ENCODE measurements at regions not wholly inside any gene's neighbourhood (a gene's known extent, or its start where the extent isn't known, plus 50 kb on each side); places are given as distances from the start of the nearest gene placed in this dataset.
"Not testable (repeated sequence)": the region's sequence is repeated elsewhere in the genome, so short reads cannot be mapped to it uniquely, and the experiment has no call there.

DNA sequence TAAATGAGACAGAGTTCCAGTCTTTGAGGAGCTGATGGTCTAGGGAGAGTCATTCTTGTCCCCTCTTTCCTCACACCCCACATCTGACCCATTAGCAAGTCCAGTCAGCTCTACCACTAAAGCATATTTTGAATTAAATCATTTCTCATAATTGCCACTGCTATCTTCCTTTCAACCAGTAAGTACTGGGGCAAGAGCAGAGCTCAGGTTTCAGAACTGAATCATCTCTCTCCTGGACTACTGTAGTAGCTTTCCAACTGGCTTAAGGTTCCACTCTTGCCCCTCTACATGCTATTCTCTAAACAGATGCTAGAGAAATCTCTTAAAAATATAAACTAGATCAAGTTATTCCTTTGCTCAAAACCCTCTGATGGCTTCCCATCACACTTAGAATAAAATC, 218.3 kb downstream of the TTC6 start:
- no peak overlapping the region for H3K4me3 ChIP-seq (ENCODE audit: control insufficient read depth, low read depth, low read length)
- TF ChIP-seq, protein P1, sequence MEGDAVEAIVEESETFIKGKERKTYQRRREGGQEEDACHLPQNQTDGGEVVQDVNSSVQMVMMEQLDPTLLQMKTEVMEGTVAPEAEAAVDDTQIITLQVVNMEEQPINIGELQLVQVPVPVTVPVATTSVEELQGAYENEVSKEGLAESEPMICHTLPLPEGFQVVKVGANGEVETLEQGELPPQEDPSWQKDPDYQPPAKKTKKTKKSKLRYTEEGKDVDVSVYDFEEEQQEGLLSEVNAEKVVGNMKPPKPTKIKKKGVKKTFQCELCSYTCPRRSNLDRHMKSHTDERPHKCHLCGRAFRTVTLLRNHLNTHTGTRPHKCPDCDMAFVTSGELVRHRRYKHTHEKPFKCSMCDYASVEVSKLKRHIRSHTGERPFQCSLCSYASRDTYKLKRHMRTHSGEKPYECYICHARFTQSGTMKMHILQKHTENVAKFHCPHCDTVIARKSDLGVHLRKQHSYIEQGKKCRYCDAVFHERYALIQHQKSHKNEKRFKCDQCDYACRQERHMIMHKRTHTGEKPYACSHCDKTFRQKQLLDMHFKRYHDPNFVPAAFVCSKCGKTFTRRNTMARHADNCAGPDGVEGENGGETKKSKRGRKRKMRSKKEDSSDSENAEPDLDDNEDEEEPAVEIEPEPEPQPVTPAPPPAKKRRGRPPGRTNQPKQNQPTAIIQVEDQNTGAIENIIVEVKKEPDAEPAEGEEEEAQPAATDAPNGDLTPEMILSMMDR (conservative IDR thresholded peaks at IDR 0.05; ENCODE audit: control insufficient read depth, insufficient read depth, low read depth, low read length) = no peak
- no peak for DNase-seq (ENCODE audit: low read depth)

- DNase-seq (ENCODE audit: low read depth) = no peak
- no peak overlapping the region for H3K4me3 ChIP-seq (ENCODE audit: control insufficient read depth, low read depth, low read length)
- TF ChIP-seq, protein P1 (conservative IDR thresholded peaks at IDR 0.05; ENCODE audit: control insufficient read depth, insufficient read depth, low read depth, low read length) = no peak
Observed at GRCh38 chr14:37816135-37816534, 220.7 kb downstream of the TTC6 start.

GRCh38 chr14:37816743-37817295, 221.4 kb downstream of the TTC6 start:
- DNase-seq (ENCODE audit: low read depth) = no peak
- no peak overlapping the region for H3K4me3 ChIP-seq (ENCODE audit: control insufficient read depth, low read depth, low read length)
- TF ChIP-seq, protein P1 (conservative IDR thresholded peaks at IDR 0.05; ENCODE audit: control insufficient read depth, insufficient read depth, low read depth, low read length) = no peak

DNA sequence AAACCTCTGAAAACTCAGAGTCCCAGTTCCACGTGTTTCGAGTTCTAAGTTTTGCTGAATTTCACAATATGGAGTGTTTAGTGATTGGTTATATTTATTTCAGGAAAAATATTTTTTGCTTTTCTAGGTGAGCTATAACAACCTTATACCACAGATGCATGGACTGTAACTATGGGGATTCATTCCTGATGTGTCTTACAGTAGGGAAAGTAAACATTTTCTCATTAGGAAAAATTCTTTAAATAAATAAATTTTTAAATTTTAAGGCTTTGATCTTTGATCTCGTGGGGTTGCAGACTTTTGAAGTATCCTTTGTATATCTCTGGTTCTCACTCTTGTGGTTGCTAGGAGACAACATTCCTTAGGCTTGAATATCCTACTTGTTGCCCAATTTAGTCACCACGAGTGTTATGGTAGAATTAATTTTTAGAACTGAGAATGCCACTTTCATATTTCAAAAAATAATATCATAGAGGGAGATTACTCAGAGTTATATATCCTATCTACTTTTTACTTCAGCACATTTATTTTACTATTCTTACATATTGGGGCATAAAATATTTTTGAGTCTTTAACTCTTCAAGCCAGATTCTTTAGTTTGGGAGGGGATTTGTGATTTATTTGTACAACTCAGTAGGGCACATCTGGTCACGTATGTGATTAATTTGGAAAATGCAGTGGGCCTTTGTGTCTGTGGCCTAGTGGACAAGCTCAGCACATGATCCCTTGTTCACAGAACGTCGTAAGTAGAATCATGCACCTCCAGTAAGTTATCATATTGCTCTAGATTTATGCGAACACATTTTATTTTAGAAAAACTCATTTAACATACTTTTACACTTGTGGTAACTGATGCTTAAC, 224.0 kb downstream of the TTC6 start:
- TF ChIP-seq, protein P1 (conservative IDR thresholded peaks at IDR 0.05; ENCODE audit: control insufficient read depth, insufficient read depth, low read depth, low read length) = no peak
- peak; percentile 40 for DNase-seq (ENCODE audit: low read depth)
- H3K4me3 ChIP-seq (ENCODE audit: control insufficient read depth, low read depth, low read length) = no peak overlapping the region

DNA sequence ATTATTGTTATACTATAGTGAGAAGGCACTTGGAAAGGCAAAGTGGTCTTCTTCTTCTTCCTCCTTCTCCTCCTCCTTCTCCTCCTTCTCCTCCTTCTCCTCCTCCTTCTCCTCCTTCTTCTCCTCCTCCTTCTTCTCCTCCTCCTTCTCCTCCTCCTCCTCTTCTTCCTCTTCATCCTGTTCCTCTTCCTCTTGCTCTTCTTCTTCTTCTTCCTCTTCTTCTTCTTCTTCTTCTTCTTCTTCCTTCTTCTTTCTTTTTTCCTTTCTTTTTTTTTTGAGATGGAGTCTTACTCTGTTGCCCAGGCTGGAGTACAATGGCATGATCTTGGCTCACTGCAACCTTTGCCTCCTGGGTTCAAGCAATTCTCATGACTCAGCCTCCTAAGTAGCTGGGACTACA, 225.4 kb downstream of the TTC6 start:
- not testable (repeated sequence) for DNase-seq (ENCODE audit: low read depth)

DNA sequence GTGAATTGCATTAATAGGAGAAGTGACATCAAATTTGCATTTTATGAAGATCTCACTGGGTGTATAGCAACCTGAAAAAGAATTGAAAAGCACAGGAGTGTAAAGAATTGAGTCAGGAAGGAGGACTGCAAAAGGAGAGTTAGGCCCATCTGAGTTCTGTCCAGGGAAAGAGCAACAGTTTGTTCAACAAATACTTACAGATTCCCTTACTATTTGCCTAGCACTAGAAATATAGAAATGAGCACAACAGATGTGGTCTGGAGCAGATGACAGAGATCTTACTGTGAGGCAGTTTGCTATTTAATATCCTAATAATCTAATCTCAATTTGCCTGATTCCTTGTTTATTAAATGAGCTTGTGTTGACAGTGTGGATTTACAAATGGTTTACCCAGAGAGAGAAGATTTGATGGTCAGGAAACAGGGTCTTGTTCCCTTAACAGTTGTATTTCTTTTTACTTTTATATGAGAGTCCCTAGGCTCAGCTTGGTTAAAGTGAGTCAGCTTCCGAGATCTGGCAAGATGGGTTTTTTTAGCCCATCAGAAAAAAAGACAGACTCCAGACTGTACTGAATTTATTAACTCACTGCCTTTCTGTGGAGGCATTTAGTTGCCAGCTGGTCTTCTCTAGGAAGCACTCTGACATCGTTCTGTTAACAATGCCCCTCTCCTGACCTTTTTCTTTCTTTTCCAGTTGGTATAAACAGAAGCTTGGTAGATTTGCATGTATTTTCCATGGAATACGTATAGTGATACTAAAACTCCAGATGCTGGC, 229.7 kb downstream of the TTC6 start:
- no peak overlapping the region for H3K4me3 ChIP-seq (ENCODE audit: control insufficient read depth, low read depth, low read length)
- no peak for DNase-seq (ENCODE audit: low read depth)
- TF ChIP-seq, protein P1 (conservative IDR thresholded peaks at IDR 0.05; ENCODE audit: control insufficient read depth, insufficient read depth, low read depth, low read length) = no peak

More for the DNA sequence above, 225.4 kb downstream of the TTC6 start:
- H3K4me3 ChIP-seq (ENCODE audit: control insufficient read depth, low read depth, low read length) = not testable (repeated sequence)

DNA sequence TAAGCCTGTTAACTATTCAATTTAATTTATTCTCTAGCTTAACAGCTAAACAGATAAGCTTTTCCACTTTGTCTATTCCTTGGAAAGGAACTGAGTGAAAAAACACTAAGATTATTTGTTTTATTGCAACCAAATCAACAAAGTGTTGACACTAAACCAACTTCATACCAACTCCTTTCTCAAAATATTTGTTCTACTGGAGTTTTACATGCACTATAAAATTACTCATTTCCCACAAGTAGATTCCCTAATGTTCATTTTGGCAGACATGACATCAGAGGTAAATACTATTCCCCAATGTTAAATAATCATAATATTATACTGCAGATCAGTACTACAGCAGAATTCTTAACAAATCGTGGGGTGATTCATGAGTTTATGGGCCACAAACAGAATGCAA, 231.4 kb downstream of the TTC6 start:
- TF ChIP-seq, protein P1 (conservative IDR thresholded peaks at IDR 0.05; ENCODE audit: control insufficient read depth, insufficient read depth, low read depth, low read length) = no peak
- no peak for DNase-seq (ENCODE audit: low read depth)
- no peak overlapping the region for H3K4me3 ChIP-seq (ENCODE audit: control insufficient read depth, low read depth, low read length)
